ENCODE measurements at regions not wholly inside any gene's neighbourhood (a gene's known extent, or its start where the extent isn't known, plus 50 kb on each side); places are given as distances from the start of the nearest gene placed in this dataset.
"Not testable (repeated sequence)": the region's sequence is repeated elsewhere in the genome, so short reads cannot be mapped to it uniquely, and the experiment has no call there.

- no peak for FAIRE-seq
Observed at GRCh38 chr5:33072726-33073125, 361.6 kb downstream of the NPR3 start.

- FAIRE-seq: no peak
Observed at GRCh38 chr5:33073881-33074327, 362.8 kb downstream of the NPR3 start.

DNA sequence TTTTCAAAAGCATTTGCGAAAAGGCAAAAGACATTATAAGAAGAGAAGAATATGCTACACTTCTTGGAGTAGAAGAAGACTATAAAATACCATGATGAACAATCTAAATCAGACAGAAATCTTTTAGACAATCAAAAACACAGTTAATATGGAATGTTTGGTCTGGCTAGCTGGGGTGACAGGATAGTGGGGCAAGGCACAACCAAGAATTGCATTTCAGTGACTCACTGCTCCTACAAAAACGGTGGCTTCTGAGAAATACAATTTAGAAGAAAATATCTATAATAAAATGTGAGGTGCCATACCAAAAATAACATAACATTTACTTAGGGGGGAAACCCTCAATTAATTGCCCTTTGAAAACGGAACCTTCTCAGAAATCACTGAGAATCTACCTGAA lies 363.4 kb downstream of the NPR3 start:
- FAIRE-seq: no peak

- no peak for FAIRE-seq
Observed at GRCh38 chr5:33075731-33076130, 364.6 kb downstream of the NPR3 start.

DNA sequence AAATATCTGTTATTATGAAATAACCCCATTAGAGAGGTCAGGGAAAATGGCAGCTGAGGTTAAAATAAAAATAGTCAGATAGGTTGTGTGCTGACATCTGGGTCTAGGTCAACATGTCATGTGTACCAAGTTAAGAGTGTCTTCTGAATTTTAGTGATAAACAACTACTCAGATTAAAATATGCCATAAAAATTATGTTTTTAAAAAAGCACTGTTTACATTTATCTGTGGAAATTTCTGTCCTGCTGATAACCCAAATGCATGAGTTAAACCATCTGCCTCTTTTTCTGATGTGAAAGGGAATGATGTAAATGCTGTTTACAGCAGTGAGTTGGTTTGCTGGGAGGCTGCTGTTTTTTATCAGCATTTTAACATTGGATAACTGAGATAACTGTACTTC lies 361.2 kb upstream of the TARS1 start:
- no peak for FAIRE-seq

- no peak for FAIRE-seq
Observed at GRCh38 chr5:33080287-33080686, 360.5 kb upstream of the TARS1 start.

GRCh38 chr5:33088176-33088575 lies 352.6 kb upstream of the TARS1 start:
- no peak for FAIRE-seq

GRCh38 chr5:33091571-33092363 lies 349.0 kb upstream of the TARS1 start:
- no peak for FAIRE-seq

- FAIRE-seq: no peak
Observed at GRCh38 chr5:33092719-33093118, 348.0 kb upstream of the TARS1 start.

GRCh38 chr5:33102551-33102950 lies 338.2 kb upstream of the TARS1 start:
- FAIRE-seq: no peak

- no peak for FAIRE-seq
Observed at GRCh38 chr5:33105521-33105941, 335.2 kb upstream of the TARS1 start.

DNA sequence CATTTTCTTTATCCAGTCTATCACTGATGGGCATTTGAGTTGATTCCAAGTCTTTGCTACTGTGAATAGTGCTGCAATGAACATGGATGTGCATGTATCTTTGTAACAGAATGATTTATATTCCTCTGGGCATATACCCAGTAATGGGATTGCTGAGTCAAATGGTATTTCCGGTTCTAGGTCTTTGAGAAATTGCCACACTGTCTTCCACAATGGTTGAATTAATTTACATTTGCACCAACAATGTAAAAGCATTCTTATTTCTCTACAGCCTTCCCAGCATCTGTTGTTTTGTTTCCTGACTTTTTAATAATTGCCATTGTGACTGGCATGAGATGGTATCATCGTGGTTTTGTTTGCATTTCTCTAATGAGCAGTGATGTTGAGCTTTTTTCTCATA lies 330.3 kb upstream of the TARS1 start:
- not testable (repeated sequence) for FAIRE-seq

DNA sequence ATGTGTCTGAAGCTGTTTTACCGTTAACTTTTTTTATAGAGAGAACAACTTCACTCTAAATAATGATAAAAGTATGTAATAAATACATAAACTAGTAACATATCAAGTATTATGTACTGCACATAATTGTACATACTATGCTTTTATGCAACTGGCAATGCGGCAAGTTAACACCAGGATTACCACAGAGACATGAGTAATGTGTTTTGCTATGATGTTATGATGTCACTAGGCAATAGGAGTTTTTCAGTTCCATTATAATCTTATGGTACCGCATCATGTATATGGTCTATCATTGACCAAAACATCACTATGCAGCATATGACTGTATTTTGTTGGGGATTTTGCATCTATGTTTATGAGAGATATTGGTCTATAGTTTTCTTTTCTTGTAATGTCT lies 326.4 kb upstream of the TARS1 start:
- no peak for FAIRE-seq

DNA sequence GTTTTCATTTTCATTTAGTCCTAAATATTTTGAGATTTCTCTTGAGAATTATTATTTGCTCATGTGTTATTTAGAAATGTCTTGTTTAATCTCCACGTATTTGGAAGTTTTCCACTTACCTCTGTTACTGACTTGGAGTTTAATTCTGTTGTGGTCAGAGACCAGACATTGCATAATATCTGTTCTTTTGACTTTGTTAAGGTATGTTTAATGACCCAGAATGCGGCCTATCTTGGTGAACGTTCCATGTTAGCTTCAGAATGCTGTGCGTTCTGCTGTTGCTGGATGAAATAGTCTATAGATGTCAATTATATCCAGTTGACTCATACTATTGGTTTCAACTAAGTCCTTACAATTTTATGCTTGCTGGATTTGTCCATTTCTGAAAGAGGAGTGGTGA lies 325.3 kb upstream of the TARS1 start:
- no peak for FAIRE-seq

DNA sequence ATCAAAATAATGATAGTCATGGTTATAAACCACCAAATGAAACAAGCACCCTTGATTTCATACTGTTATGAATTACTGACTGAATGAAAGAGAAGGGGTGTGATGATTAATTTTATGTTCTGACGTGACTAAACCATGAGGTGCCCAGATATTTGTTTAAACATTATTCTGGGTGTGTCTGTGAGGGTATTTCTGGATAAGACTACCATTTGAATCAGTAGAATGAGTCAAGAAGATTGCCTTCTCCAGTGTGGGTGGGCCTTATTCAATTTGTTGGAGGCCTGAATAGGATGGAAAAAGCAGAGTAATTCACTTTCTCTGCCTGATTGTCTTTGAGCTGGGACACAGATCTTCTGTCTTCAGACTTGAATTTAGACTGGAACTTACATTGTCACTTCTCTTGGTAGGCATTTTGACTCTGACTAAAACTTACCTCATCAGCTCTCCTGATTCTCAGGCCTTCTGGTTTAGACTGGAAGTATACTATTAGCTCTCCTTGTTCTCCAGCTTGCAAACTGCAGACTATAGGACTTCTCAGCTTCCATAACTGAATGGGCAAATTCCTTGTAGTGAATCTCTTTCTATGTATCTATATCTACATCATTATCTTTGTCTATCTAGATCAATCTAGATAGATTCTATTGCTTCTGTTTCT lies 321.9 kb upstream of the TARS1 start:
- no peak for FAIRE-seq

DNA sequence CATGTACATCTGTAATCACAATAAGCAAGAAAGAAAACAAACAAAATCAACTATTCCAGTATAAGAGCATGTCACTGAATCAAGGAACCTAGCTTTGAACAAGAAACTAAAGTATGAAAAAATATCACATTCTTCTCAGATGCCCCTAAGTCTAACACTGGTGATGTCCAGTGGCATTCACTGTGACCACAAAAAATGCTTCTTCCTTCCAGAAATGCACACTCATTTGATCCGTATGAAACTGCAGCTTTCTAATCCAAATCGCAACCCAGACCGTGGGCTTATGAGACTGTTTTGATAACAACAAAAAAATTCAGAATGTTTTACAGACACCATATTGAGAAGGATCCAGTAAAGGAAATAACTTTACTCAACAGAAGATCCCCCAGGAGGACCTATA lies 320.1 kb upstream of the TARS1 start:
- FAIRE-seq: no peak

GRCh38 chr5:33129309-33129708 lies 311.5 kb upstream of the TARS1 start:
- no peak for FAIRE-seq

GRCh38 chr5:33136785-33137184 lies 304.0 kb upstream of the TARS1 start:
- no peak for FAIRE-seq

GRCh38 chr5:33138145-33138544 lies 302.6 kb upstream of the TARS1 start:
- not testable (repeated sequence) for FAIRE-seq

- FAIRE-seq: no peak
Observed at GRCh38 chr5:33143405-33144123, 297.2 kb upstream of the TARS1 start.

DNA sequence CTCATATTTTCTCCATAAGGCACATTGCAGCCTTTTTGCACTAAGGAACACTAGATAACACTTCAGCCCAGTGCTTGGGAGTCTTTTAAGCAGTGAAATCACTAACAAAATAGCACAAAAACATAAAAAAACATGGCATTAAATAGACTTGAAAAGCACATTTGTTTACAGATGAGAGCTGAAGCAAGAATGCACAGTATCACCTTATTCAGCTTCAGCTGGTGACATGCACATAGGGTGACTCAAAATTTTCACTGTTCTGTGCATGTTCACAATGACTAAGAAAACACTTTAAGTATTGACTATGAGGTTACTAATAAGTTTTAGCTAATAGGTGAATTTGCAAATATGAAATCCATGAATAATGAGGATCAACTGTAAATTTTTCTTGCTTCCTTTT lies 293.9 kb upstream of the TARS1 start:
- FAIRE-seq: no peak

DNA sequence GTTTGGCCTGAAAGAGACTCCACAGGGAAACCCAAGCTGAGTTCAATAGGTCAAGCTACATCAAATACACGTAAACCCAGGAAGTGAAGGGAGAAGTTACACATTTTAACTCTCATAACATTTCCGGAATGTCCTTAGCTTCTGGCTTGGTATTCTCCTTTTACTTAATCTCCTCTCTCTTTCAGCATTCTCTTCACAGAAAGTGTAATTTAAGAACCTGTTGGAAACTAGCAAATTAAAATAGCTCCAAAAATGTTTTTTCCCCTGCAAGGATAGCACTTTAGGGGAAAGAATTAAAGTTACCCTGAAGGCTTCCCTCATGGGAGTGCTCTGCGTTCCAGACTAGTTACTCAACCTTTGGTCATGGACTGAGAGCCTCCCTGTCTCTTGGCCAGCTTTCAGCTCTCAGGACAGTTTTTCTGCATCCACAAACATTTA lies 292.7 kb upstream of the TARS1 start:
- FAIRE-seq: no peak

DNA sequence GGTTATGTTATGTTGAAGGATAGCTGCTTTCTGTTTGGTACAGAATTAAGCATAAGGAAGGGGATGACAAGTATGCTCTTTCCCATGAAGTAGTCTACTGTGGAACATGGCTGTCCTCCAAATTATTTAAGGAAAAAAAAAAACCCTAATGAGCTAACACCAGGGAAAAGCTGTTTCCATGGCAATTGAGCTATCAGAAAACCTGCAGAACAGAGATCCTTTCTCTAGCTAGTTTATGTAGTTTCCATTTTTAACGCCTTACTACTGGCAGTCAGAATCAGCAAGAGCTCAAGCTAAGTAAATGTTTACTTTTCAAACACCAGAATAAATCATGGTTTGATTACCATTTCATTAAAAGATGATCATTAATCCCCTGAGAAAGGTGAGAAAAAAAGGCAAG lies 287.4 kb upstream of the TARS1 start:
- no peak for FAIRE-seq

- FAIRE-seq: no peak
Observed at GRCh38 chr5:33153831-33154230, 286.9 kb upstream of the TARS1 start.

Measured in A204.1 (cell line).